GM18505 (cell line): ENCODE measurements at regions not wholly inside any gene's neighbourhood (a gene's known extent, or its start where the extent isn't known, plus 50 kb on each side); places are given as distances from the start of the nearest gene placed in this dataset.

Experiments used
- ATAC-seq: cut with Tn5 transposase; IDR thresholded peaks from one replicate; pipeline ENCODE4 v1.9.1; 2021; ENCODE audit not compliant: unreplicated experiment
- POLR2A ChIP-seq: IDR thresholded peaks from 4 replicates; pipeline ENCODE4 v1.6.1; 2011; ENCODE audit warnings: borderline replicate concordance; ENCODE audit not compliant: insufficient read depth, insufficient read length; ENCODE audit errors: extremely low read depth

DNA sequence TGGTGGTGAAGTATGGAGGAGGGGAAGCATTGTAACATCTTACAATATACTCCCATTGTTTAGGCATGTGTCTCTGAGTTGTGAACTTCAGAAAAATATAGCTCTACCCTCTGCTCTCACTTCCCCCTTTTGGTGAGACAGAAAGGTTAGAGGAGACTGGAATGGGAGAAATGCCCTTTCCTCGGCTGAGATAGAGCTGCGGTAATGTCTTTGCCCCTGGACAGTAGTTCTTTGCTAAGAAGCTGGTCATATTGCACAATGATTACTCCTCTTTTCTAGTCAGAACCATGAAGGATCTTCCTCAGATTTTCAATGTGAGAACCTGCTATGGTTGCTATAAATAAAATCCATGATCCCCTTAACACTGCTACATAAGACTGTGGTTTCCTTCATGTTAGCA, 171.0 kb downstream of the SEM1 start:
- no peak for TF ChIP-seq POLR2A
- ATAC-seq, result no peak

DNA sequence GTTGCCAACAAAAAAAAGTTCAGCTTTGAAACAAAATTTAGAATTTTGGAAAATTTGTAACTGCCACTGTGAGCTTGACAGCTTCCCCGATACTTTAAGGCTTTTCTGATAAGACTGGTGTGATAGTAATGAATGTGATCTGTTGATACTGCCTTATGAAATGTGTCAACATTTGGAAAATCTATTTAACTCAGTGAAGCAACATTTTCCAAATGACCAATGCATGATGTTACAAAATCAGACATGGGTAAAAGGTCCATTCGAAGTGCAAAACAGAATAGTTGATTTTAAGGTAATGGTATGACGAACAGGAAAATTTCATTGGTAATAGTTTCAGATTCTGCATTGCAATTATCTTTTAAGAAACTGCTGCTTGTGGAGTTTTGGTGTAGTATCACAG, 175.4 kb downstream of the SEM1 start:
- ATAC-seq, result no peak
- no peak for TF ChIP-seq POLR2A

DNA sequence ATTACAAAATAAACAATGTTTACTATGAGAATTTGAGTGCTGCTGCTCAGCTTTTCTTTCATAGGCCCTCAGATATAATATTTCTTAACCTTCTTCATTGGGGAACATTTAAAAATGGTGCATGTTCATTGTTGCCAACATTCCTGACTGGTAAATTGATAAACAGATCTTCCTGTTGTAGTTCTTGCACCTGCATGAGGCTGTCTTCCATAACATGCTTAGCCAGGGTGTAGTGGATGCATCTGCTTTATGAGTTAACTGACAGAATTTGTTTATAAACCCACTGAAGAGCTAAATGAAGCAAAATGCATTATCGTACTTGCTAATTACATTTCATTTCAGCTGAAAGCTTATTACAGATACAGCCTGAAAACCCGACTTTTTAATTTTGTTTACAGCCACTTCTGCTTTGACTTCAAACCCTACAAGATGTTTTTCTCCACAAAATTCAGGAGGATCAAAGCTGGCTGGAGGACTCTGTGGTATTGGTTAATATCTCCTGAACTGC, 177.2 kb downstream of the SEM1 start:
- ATAC-seq, result no peak
- TF ChIP-seq POLR2A, result no peak

DNA sequence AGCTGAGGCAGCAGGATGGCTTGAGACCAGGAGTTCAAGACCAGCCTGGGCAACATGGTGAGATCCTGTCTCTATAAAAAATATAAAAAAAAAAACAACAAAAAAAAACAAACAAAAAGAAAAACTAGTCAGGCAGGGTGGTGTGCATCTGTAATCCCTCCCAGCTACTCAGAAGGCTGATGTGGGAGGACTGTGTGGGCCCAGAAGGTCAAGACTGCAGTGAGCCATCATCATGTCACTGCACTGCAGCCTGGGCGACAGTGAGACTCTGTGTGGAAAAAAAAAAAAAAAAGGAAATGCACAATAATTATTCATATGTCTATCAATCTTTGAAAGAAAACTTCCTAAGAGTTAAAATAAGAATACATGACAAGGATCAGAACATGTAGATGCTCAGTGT, 178.3 kb downstream of the SEM1 start:
- TF ChIP-seq POLR2A, result no peak
- no peak for ATAC-seq

DNA sequence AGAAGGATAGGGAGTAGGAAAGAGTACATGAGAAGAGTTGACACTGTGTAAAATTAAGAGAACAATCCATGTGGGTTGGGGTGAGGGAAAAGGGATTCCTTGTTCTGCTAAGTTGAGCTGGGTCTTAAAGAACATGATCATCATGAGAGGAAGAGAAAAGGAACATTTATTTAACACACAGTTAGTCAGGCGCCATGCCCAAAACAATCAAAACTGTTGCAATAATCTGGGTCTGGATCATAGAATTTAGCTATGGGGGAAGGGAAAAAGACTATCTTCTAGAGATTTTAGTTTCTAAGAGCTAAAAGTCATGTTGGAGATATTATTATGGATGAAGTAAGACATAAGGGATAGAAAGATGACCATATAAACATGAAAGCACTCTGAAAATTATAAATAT, 178.9 kb downstream of the SEM1 start:
- ATAC-seq, result no peak
- TF ChIP-seq POLR2A, result no peak

DNA sequence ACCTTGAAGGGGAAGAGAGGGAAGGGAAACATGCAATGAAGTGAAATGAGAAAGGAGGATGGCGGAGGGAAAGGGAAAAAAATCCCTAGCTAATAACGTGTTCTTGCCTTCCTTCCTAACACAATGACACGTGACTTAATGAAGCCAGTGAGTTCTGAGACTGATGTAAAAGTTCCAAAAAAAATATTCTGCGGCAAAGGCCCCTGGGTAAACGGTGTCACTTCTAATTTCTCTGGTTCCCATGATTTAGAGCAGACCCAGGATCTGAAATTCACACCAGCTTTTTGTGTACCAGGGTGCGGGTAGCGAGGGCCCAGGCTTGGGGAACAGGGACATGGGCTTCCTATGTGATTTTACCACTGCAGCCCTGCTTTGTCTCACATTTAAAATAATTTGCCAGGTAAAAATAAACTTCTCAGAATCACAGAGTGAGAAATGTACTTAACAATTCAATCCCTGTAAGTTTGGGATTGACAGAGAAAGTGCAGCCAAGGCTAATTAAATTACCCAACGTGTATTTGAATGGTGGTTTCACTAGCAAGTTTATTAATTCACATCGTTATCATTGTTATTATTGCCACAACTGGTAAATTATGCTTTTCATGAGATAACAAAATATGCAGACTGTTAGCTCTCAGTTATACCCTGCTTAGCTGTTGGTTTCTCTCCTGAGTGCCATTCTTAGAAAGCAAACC, 182.4 kb downstream of the SEM1 start:
- no peak for TF ChIP-seq POLR2A
- no peak for ATAC-seq

DNA sequence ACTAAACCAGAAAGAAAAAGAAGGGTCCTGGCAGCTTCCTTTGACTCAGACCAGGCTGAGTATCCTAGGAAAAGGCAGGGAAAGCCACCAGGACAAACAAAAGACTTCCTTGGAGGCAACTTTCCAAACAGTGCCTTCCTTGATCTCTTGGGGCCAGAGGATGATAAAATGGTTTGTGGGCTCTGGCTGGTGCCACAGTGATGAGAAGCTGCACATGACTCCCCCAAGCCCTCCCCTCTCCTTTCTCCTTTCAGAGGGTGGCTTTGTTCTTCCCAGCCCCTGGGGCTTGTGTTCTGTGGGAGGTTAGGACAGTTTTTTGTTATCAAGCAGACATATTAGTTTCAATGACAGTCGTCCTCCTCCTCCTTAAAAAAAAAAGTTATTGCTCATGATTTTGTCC, 183.2 kb downstream of the SEM1 start:
- no peak for ATAC-seq
- no peak for TF ChIP-seq POLR2A

DNA sequence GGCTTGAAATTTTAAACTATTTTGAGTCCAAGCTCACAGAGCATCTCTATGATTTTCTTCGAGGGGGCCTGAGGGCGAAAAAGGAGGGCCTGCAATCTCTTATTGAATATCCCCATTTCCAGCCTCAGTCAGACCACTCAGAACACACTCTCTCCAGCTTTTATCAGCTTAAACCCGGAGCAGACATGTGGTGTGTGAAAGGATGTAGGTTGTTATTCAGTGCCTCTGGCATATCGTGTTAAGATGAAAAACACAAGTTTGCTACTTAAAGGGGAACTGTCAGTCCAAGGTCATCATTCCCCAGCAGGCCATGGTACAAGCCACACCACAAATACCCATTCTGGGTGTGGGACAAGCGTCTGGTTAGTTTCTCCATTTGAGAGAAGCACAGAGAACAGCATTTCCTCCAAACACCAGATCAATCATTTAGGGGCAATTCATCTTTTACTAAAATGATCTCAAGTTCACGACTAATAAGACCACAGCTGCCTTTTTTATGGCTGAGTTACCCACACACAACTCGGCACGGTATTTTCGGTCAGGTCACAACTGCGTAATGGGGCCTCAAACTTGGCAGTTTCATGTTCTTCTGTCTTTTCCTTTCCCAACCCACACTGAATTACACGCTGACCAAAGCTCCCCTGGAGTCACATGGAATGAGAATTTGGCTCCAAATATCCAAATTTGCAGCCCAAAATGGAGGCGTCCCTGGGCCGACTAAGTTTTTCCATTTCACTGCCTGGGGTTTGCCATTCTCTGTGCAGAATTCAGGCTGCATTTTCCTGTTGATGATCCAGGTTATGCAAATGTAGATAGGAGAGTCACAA, 188.4 kb downstream of the SEM1 start:
- no peak for ATAC-seq

DNA sequence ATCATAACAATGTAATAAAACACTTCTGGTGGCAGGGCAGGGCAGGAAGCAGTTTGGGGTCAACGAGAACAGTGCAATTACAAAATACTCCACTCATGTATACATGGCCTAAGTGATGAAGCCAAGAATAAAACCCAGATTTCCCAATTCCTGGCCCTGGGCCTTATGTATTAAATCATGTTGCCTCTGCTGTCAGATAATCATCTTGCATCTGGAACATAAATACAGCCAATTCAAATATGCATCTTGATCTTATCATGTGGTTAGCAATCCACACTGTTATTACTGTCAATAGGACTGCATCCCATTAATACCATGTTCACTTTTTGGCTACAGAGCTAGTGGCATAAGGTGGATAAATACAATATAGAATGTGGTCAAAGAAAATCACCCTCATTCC, 186.5 kb upstream of the SLC25A13 start:
- ATAC-seq, result no peak

More for the DNA sequence above, 188.4 kb downstream of the SEM1 start:
- no peak for TF ChIP-seq POLR2A

DNA sequence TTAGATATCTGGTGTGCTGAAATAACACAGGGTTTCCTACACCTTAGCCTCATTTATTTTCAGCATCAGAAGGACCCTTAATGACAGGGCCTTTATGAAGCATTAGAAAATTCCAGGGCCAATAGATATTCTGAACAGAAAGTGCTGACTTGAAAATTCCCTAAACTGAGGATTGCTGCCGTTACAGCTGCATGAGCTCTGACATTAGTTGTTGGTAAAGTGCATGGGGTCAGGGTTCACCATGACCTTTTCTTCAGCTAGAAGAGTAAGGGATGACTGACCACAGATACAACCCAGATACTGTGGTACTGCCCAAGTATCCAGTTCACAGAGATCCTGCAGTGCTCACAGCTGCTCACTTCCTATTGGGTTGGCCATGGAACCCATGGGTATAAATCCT, 181.7 kb upstream of the SLC25A13 start:
- TF ChIP-seq POLR2A, result no peak

More for the DNA sequence above, 186.5 kb upstream of the SLC25A13 start:
- TF ChIP-seq POLR2A, result no peak

DNA sequence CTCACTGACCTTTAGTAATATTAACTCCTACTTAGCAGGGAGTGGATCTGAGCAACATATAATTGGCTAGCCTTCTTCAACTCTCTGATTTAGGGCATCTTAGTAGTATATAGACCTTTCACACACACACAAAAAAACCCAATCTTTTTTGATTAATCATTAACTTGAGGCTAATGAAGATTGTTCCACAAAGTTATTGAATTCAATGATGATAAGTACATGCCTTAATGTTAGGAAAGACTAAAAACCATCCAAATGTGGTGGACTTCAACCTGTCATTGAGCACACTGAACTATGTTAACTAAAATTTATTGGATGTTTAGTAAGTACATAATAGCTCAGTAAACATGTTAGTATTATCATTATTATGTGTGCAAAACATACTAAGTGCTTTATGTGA, 179.4 kb upstream of the SLC25A13 start:
- TF ChIP-seq POLR2A, result no peak
- no peak for ATAC-seq

More for the DNA sequence above, 181.7 kb upstream of the SLC25A13 start:
- ATAC-seq, result no peak

DNA sequence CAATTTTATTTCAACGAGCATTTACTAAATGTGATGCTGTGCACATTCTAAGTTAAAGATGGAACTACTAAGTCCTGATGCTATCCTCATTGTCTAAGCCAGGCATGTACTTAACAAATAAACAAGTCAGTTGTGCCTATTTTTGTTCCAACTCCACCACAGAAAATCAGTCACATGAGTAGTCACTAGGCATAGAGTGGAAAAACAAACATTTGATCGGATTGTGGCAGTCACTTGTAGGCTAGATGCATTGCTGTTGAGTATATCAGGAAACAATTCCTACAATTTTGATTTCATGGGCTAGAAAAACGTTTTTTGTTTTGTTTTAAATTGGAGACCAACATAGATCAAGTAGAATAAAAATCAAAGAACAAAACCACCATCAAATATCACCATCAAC, 177.6 kb upstream of the SLC25A13 start:
- ATAC-seq, result no peak
- TF ChIP-seq POLR2A, result no peak

DNA sequence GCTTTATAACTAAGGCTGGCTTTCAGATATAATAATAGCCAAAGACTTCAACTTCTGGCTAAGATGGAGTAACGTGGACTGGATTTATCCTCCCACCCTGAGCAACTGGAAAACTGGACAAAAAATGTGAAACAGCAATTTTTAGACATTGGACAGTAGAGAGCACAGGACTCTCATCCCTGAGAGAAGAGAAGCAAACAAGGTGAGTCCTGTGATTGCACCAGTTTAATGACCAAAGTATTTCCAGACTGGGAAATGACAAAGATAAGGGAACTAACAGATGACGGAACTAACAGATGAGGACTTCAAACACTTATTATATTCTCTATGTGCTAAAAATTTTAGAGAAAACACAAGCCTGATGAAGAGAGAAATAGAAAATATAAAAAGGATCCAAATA, 175.7 kb upstream of the SLC25A13 start:
- no peak for TF ChIP-seq POLR2A
- no peak for ATAC-seq

DNA sequence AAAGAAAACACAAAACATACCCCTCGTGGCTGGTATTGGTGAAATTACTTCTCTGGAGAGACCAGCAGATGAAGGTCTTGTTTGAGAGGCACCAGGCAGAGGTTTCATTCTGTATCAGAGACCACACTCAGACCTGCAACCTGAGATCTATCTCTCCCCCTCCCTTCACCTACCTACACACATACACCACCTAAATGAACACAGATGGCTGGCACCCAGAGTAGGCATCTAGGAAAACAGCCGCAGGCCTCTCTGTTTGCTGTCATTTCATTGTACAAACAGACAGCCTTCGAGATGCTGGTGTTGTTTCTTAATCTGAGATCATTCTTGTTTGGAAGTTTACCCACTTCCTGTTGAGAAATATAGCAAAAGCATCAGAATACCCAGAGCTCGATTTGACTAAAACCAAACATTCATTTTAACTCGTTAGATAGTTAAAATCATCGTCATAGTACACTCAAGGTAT, 173.9 kb upstream of the SLC25A13 start:
- no peak for TF ChIP-seq POLR2A
- ATAC-seq, result peak; percentile 75

DNA sequence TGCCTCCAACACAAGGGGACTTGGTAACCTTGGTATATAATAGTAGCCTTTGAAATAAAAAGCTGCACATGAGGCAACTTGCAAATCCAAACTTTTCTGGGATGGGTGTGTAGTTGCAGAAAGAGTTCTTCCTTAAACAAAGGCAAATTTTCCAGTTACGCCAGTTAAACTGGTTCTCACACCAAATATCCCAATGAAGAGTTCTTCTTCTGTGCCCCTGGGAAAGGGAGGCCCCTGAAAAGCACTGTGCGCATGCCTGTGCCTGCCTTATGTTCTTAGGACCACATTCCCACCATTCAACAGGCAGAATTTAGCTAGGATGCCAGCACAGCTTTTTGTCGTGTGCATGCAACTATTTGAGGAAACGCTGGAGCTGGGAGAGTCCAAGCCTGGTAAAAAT, 164.8 kb upstream of the SLC25A13 start:
- no peak for TF ChIP-seq POLR2A
- ATAC-seq, result no peak

DNA sequence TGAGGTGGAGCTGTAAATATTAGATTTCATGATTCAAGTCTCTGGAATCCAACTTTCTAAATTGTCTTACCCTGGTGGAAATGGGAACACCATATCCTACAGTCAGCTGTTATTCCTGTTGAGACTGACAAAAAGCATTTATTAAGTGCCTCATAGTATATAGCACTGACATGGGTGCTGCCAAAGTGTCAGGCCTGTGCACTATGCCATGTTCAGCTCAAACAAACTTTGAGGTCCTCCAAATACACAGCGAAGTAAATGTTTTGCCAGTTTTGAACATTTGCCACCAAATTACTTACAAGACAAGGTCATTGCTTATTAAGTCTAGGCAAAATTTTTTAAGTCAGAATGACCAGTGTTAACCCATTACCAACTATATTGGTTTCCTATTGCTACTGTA, 162.9 kb upstream of the SLC25A13 start:
- no peak for ATAC-seq
- no peak for TF ChIP-seq POLR2A
